ENCODE measurements at regions not wholly inside any gene's neighbourhood (a gene's known extent, or its start where the extent isn't known, plus 50 kb on each side); places are given as distances from the start of the nearest gene placed in this dataset.

- Mint-ChIP-seq H3K4me1 (ENCODE audit: low read depth) (no peaks in the 10 kb centered on the region), H3K27ac (no peak overlapping the region), H3K27me3 (ENCODE audit: low read depth) (no peaks in the 10 kb centered on the region), H3K9me3 (peaks cover 8% of the 10 kb centered on the region), H3K4me3 (no peak overlapping the region), H3K36me3 (ENCODE audit: low read depth) (no peaks in the 10 kb centered on the region)
Observed at GRCh38 chr14:85027681-85028370, 502.1 kb upstream of the FLRT2 start.

- H3K4me3 Mint-ChIP-seq = no peak overlapping the region
- H3K36me3 Mint-ChIP-seq (ENCODE audit: low read depth) = no peaks in the 10 kb centered on the region
- H3K4me1 Mint-ChIP-seq (ENCODE audit: low read depth) = no peaks in the 10 kb centered on the region
- no peak overlapping the region for H3K27ac Mint-ChIP-seq
- no peaks in the 10 kb centered on the region for H3K27me3 Mint-ChIP-seq (ENCODE audit: low read depth)
- H3K9me3 Mint-ChIP-seq = peaks cover 10% of the 10 kb centered on the region
Observed at GRCh38 chr14:85037411-85037810, 492.5 kb upstream of the FLRT2 start.

- no peak overlapping the region for H3K4me3 Mint-ChIP-seq
- no peaks in the 10 kb centered on the region for H3K36me3 Mint-ChIP-seq (ENCODE audit: low read depth)
- no peaks in the 10 kb centered on the region for H3K27me3 Mint-ChIP-seq (ENCODE audit: low read depth)
- H3K9me3 Mint-ChIP-seq = peaks cover 10% of the 10 kb centered on the region
- no peaks in the 10 kb centered on the region for H3K4me1 Mint-ChIP-seq (ENCODE audit: low read depth)
- H3K27ac Mint-ChIP-seq = no peak overlapping the region
Observed at GRCh38 chr14:85038526-85039352, 491.2 kb upstream of the FLRT2 start.

GRCh38 chr14:85039353-85039626, 490.7 kb upstream of the FLRT2 start:
- Mint-ChIP-seq H3K27ac (no peak overlapping the region), H3K4me1 (ENCODE audit: low read depth) (no peaks in the 10 kb centered on the region), H3K27me3 (ENCODE audit: low read depth) (no peaks in the 10 kb centered on the region), H3K36me3 (ENCODE audit: low read depth) (no peaks in the 10 kb centered on the region), H3K4me3 (no peak overlapping the region), H3K9me3 (peaks cover 10% of the 10 kb centered on the region)

- Mint-ChIP-seq H3K36me3 (ENCODE audit: low read depth) (no peaks in the 10 kb centered on the region), H3K27ac (no peak overlapping the region), H3K4me1 (ENCODE audit: low read depth) (no peaks in the 10 kb centered on the region), H3K27me3 (ENCODE audit: low read depth) (no peaks in the 10 kb centered on the region), H3K4me3 (no peak overlapping the region), H3K9me3 (peaks cover 11% of the 10 kb centered on the region)
Observed at GRCh38 chr14:85040046-85040685, 489.8 kb upstream of the FLRT2 start.

GRCh38 chr14:85041618-85042017, 488.3 kb upstream of the FLRT2 start:
- H3K36me3 Mint-ChIP-seq (ENCODE audit: low read depth) = no peaks in the 10 kb centered on the region
- no peaks in the 10 kb centered on the region for H3K4me1 Mint-ChIP-seq (ENCODE audit: low read depth)
- peaks cover 14% of the 10 kb centered on the region for H3K9me3 Mint-ChIP-seq
- H3K27me3 Mint-ChIP-seq (ENCODE audit: low read depth) = no peaks in the 10 kb centered on the region
- no peak overlapping the region for H3K4me3 Mint-ChIP-seq
- H3K27ac Mint-ChIP-seq = no peak overlapping the region

- no peak overlapping the region for H3K27ac Mint-ChIP-seq
- H3K4me1 Mint-ChIP-seq (ENCODE audit: low read depth) = no peaks in the 10 kb centered on the region
- no peak overlapping the region for H3K4me3 Mint-ChIP-seq
- H3K9me3 Mint-ChIP-seq = peaks cover 20% of the 10 kb centered on the region
- no peaks in the 10 kb centered on the region for H3K27me3 Mint-ChIP-seq (ENCODE audit: low read depth)
- no peaks in the 10 kb centered on the region for H3K36me3 Mint-ChIP-seq (ENCODE audit: low read depth)
Observed at GRCh38 chr14:85042301-85042700, 487.6 kb upstream of the FLRT2 start.

- Mint-ChIP-seq H3K27ac (no peak overlapping the region), H3K4me3 (no peak overlapping the region), H3K36me3 (ENCODE audit: low read depth) (no peaks in the 10 kb centered on the region), H3K4me1 (ENCODE audit: low read depth) (no peaks in the 10 kb centered on the region), H3K27me3 (ENCODE audit: low read depth) (no peaks in the 10 kb centered on the region), H3K9me3 (peaks cover 22% of the 10 kb centered on the region)
Observed at GRCh38 chr14:85050180-85050579, 479.8 kb upstream of the FLRT2 start.

GRCh38 chr14:85052646-85053045, 477.3 kb upstream of the FLRT2 start:
- no peak overlapping the region for H3K4me3 Mint-ChIP-seq
- H3K4me1 Mint-ChIP-seq (ENCODE audit: low read depth) = no peaks in the 10 kb centered on the region
- no peaks in the 10 kb centered on the region for H3K27me3 Mint-ChIP-seq (ENCODE audit: low read depth)
- H3K36me3 Mint-ChIP-seq (ENCODE audit: low read depth) = no peaks in the 10 kb centered on the region
- H3K27ac Mint-ChIP-seq = no peak overlapping the region
- peaks cover 21% of the 10 kb centered on the region for H3K9me3 Mint-ChIP-seq

GRCh38 chr14:85054178-85054577, 475.8 kb upstream of the FLRT2 start:
- H3K27ac Mint-ChIP-seq = no peak overlapping the region
- H3K36me3 Mint-ChIP-seq (ENCODE audit: low read depth) = no peaks in the 10 kb centered on the region
- no peaks in the 10 kb centered on the region for H3K4me1 Mint-ChIP-seq (ENCODE audit: low read depth)
- no peak overlapping the region for H3K4me3 Mint-ChIP-seq
- peaks cover 21% of the 10 kb centered on the region for H3K9me3 Mint-ChIP-seq
- no peaks in the 10 kb centered on the region for H3K27me3 Mint-ChIP-seq (ENCODE audit: low read depth)

- no peak overlapping the region for H3K27ac Mint-ChIP-seq
- H3K36me3 Mint-ChIP-seq (ENCODE audit: low read depth) = no peaks in the 10 kb centered on the region
- H3K27me3 Mint-ChIP-seq (ENCODE audit: low read depth) = no peaks in the 10 kb centered on the region
- H3K9me3 Mint-ChIP-seq = peaks cover 27% of the 10 kb centered on the region
- H3K4me1 Mint-ChIP-seq (ENCODE audit: low read depth) = no peaks in the 10 kb centered on the region
- no peak overlapping the region for H3K4me3 Mint-ChIP-seq
Observed at GRCh38 chr14:85056267-85056666, 473.7 kb upstream of the FLRT2 start.

GRCh38 chr14:85057221-85057620, 472.7 kb upstream of the FLRT2 start:
- H3K4me3 Mint-ChIP-seq = no peak overlapping the region
- peaks cover 27% of the 10 kb centered on the region for H3K9me3 Mint-ChIP-seq
- H3K27ac Mint-ChIP-seq = no peak overlapping the region
- H3K4me1 Mint-ChIP-seq (ENCODE audit: low read depth) = no peaks in the 10 kb centered on the region
- H3K27me3 Mint-ChIP-seq (ENCODE audit: low read depth) = no peaks in the 10 kb centered on the region
- H3K36me3 Mint-ChIP-seq (ENCODE audit: low read depth) = no peaks in the 10 kb centered on the region

- H3K4me1 Mint-ChIP-seq (ENCODE audit: low read depth) = no peaks in the 10 kb centered on the region
- no peak overlapping the region for H3K27ac Mint-ChIP-seq
- H3K36me3 Mint-ChIP-seq (ENCODE audit: low read depth) = no peaks in the 10 kb centered on the region
- no peaks in the 10 kb centered on the region for H3K27me3 Mint-ChIP-seq (ENCODE audit: low read depth)
- no peak overlapping the region for H3K4me3 Mint-ChIP-seq
- H3K9me3 Mint-ChIP-seq = peaks cover 27% of the 10 kb centered on the region
Observed at GRCh38 chr14:85058150-85058549, 471.8 kb upstream of the FLRT2 start.

GRCh38 chr14:85060121-85060520, 469.8 kb upstream of the FLRT2 start:
- Mint-ChIP-seq H3K4me1 (ENCODE audit: low read depth) (no peaks in the 10 kb centered on the region), H3K9me3 (peaks cover 14% of the 10 kb centered on the region), H3K36me3 (ENCODE audit: low read depth) (no peaks in the 10 kb centered on the region), H3K27ac (no peak overlapping the region), H3K27me3 (ENCODE audit: low read depth) (no peaks in the 10 kb centered on the region), H3K4me3 (no peak overlapping the region)

- Mint-ChIP-seq H3K27ac (no peak overlapping the region), H3K36me3 (ENCODE audit: low read depth) (no peaks in the 10 kb centered on the region), H3K4me1 (ENCODE audit: low read depth) (no peaks in the 10 kb centered on the region), H3K9me3 (peaks cover 6% of the 10 kb centered on the region), H3K27me3 (ENCODE audit: low read depth) (no peaks in the 10 kb centered on the region), H3K4me3 (no peak overlapping the region)
Observed at GRCh38 chr14:85061256-85061655, 468.7 kb upstream of the FLRT2 start.
